ENCODE measurements at regions not wholly inside any gene's neighbourhood (a gene's known extent, or its start where the extent isn't known, plus 50 kb on each side); places are given as distances from the start of the nearest gene placed in this dataset.

DNA sequence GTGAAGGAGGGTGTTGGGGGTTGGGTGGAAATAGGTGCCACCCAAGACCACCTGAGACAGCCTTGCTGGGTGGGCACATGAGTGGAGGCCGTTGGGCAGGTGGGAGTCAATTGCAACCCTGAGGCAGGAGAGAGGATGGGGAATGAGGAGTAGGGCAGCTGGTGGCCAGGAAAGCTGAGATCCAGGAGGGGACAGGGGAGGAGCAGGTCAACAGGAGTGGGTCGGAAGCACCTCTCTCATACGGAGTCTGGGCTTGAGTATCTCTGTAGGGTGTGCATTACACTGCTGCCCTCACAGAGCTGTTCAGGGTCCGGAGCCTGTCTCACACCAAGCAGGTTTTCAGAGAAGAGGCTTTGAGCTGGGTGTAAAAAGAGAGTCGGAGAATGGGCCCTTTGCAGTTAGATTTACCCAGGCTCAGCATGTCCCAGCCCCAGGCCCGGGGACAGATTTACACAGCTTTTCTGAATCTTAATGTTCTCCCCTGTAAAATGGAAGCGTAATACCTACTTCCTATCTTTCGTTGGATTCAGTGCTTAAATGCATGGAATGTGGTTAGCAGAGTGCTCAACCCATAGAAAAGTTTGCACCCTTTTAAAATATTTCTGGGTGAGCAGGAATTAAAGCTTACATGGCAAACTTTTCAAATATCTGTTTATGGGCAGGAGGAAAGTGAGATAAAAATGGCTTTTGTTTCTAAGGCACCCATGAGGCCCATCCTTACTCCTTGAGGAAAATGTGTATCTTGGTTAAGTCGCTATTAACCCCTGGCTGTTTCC, 144.0 kb upstream of the MYCN start:
- no peak for DNase-seq

DNA sequence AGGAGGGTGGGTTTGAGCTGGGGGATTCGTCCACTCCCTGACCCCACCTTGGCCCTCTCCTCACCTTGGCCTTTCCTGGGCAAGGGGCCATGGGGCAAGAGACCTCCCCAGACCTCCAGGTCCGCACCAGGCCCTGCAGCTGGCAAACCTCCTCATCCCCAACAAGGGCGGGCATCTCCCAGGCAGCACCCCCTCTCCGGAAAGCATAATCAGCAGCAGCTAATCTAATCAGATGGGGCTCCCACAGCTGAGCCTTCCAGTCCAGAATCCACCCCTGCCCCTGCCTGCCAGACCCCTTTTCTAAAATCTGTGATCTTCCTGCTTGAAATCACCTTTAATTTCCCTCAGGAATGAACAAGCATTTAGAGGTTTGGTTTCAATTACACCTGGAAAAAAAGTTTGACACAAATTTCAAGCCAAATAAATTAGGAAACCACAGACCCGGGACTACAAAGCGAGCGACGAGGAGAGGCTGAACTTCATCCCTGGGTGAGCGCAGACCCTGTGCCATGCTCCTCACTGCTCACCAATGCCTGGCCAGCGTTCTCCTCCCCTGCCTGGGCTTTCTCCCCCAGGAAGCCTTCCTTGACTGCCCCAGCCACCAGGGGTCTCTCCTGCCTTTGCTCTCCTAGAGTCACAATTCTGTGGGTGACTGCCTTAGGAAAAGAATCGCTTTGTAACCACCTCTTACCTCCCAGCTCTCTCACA, 143.0 kb upstream of the MYCN start:
- no peak for DNase-seq

GRCh38 chr2:15797939-15798281, 142.4 kb upstream of the MYCN start:
- DNase-seq = no peak

GRCh38 chr2:15798701-15799431, 141.5 kb upstream of the MYCN start:
- DNase-seq = no peak

DNA sequence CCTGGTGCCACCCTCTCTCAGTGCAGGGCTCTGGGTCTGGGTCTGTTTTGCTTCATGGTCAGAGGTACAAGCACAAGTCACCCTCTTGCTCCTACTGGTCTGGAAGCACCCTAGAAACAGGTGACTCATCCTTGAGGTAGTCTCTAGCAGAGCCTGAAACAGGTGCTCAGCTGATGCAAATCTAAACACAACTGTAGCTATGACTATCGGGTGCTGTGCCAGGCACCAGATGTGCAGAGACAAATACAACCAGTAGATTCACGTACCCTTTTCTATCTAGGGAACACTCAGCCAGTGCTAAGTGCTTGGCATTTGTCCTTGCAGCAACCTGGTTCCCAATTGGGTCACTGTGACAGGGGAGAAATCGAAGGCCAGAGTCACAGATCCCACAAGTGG, 140.9 kb upstream of the MYCN start:
- no peak for DNase-seq

DNA sequence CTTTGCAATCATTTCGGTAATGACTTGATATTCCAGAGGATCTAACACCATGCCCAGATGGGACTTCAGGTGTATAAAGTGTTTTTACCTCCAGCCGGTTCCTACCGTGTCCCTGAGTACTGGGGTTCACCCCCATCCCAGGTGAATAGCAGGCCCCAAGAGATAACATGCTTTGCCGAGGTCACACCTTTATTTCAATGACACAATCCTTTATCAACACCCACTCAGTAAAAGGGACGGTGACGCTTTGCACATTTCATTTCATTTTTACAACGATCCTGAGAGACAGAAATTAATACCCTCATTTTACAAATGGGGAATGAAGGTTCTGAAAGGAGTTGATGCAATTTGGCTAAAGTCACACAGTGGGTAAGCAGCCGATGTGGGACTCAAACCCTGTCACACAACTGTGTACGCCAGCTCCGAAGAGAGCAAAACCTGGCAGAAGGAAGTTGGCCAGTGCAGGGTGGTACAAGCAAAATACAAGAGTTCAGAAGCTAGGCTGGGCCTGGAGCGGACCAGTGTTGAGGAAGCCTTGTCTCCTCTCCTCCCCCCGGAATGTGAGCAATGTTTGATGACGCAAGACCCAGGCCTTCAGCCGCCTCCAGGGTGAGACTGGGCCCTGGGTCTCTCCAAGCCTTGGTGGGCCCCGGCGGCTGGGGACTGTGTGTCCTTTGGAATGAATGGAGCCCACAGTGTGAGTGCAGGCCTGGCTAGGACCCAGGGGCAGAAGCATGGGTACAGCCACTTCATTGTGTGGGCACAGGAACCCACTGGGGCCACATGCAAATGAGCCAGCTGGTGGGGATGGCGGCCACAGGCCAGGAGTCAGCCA, 139.6 kb upstream of the MYCN start:
- DNase-seq = no peak

GRCh38 chr2:15801439-15801838, 138.9 kb upstream of the MYCN start:
- no peak for DNase-seq

GRCh38 chr2:15801904-15802303, 138.4 kb upstream of the MYCN start:
- DNase-seq = no peak

GRCh38 chr2:15802657-15803542, 137.4 kb upstream of the MYCN start:
- DNase-seq = no peak

DNA sequence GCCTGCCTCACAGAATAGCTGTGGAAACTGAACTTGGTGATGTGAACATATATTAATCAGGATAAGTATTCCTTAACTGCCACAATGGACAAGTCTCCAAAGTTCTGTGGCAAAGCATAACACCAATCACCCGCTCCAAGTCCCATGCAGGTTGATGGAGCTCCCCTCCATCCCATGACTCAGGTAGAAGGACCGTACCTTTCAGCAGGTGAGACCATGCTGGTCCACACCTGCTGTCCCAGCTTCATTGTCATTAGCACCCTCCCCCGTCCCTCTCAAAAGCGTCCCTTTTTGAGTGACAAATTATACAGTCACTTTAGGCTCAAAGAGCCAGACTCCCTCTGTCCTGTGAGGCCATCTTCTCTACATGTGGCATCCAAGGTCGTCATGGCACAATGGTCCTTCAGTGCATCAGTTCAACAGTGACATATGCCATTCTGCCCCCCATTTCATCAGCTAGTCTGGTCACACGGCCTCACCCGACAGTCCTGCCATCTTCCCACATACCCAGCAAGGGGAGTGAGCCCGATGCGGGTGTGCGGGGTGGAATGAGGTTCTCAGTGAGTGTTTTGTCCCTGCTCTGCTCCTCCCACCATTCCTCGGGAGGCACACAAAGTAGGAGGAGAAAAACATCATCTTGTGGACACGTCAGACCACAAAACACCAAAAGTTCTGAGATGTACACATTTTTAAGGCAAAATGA, 136.7 kb upstream of the MYCN start:
- DNase-seq = no peak

- DNase-seq = no peak
Measured at GRCh38 chr2:15804246-15804619, 136.1 kb upstream of the MYCN start.

- DNase-seq = no peak
Measured at GRCh38 chr2:15804691-15805090, 135.7 kb upstream of the MYCN start.

GRCh38 chr2:15805206-15805605, 135.1 kb upstream of the MYCN start:
- no peak for DNase-seq

DNA sequence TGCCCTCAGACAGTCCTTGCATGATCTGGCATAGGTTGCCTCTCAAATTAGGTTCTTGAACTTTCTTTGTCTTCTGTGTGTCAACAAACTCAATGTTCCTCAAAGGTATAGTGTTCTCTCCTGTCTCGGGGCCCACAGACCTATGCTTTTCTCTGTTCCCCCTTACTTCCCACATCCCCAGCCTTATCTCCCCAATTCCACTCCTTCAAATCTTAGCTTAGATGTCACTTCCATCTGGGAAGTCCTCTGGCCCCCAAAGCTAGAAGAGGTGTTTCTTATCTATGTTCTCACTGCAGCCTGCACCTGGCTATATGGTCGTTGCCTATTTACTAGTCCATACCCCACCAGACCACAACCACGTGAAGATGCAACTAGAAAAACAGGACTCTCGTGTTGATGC, 134.6 kb upstream of the MYCN start:
- DNase-seq = no peak

DNA sequence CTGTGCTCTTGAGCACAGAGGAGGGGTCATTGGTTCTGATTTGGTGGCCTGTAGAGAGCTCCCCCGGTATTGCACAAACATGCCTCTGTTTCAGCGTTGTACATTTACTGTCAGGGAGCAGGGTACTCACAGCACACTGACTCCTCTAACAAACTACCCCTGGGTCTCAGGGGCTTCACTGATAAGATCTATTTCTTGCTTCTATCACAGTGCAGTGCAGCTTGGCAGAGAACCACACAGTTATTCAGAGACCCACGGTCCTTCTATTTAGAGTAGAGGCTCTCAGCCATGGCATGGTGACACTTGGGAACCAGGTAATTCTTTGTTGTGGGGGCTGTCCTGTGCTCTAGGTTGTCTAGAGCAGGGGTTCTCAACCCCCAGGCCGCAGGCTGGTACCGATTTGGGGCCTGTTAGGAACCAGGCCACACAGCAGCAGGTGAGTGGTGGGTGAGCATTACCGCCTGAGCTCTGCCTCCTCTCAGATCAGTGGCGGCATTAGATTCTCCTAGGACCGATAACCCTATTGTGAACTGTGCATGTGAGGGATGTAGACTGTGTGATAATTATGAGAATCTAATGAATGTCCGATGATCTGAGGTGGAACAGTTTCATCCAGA, 133.4 kb upstream of the MYCN start:
- DNase-seq = no peak

- DNase-seq = no peak
Measured at GRCh38 chr2:15807418-15808203, 132.7 kb upstream of the MYCN start.

DNA sequence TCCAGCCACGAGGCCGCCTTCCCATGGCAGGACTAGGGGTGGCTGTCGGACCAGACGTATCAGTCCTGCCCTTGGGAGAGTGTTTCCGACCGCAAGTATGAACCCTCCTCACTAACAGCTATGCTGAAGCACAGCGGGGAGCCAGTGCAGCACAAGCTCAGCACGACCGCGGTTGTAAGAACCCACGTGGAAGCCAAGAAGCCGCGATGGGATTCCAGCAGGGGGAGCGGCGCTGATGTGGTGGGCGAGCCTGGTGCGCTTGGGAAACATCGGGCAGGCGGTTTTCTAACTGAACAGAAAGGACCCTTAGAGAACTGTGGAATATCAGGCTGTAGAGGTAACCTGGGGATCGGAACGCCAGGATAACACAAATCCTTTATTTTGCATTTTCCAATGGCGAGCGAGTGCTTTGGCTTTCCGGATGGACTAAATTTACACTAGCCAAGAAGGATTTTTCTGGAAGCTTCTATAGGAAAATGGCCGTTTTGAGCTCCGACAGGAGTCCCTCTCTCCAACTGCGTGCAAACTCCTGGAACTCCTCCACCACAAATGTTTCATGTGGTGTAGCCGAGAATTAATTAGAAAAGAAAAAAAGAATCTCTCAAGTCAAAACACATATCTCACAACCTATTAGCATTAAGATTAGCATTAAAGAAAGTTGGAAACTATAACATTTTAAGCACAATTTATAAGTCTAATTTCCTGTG, 132.0 kb upstream of the MYCN start:
- no peak for DNase-seq

GRCh38 chr2:15808944-15809343, 131.4 kb upstream of the MYCN start:
- no peak for DNase-seq

DNA sequence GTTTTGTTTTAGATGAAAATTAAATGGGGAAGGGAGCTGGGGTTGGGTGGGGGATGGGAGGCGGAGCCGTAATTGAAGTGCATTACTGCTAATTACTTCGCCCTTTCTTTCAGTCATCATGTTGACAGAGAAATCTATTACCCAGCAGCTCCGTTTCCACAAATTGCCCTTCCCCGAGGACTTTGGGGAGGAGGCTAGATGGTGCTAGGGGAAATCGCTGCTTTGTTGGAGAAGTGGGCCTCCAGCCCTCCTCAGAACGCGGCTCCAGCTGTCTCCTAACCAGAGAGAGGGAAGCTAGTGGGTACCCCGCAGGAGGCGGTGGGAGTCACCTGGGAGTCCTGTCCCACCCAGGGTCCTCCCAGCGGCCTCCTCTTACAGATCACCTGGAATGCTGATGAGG, 130.9 kb upstream of the MYCN start:
- DNase-seq = peak; percentile 60
